SK-N-MC (cell line): ENCODE measurements at regions not wholly inside any gene's neighbourhood (a gene's known extent, or its start where the extent isn't known, plus 50 kb on each side); places are given as distances from the start of the nearest gene placed in this dataset.

ENCODE experiments used
- EZH2 ChIP-seq: fragments of 200-600 bp; sonication (generic); IDR thresholded peaks from one replicate; pipeline ENCODE4 v1.6.1; 2017; ENCODE audit warnings: antibody characterized with exemption
- FOXP2 ChIP-seq: optimal IDR thresholded peaks from 2 replicates; pipeline ENCODE3; 2011; ENCODE audit warnings: mild to moderate bottlenecking, moderate library complexity; ENCODE audit not compliant: insufficient read depth; ENCODE audit errors: extremely low read length, control extremely low read depth
- POLR2AphosphoS5 ChIP-seq: IDR thresholded peaks from 2 replicates; pipeline ENCODE4 v1.6.1; 2012; ENCODE audit warnings: mild to moderate bottlenecking, low read depth, low read length, borderline replicate concordance

GRCh38 chr2:224302952-224303351 lies 99.0 kb downstream of the FAM124B start:
- no peak for TF ChIP-seq POLR2AphosphoS5
- TF ChIP-seq EZH2 = no peak
- TF ChIP-seq FOXP2 = no peak
